GM23338 (cell line): ENCODE measurements at regions not wholly inside any gene's neighbourhood (a gene's known extent, or its start where the extent isn't known, plus 50 kb on each side); places are given as distances from the start of the nearest gene placed in this dataset.

Source experiments
- ATAC-seq: fragments of 200-7000 bp; cut with Tn5 transposase; 3 replicates; pipeline ENCODE4 v1.9.1; 2020
- DNase-seq: peaks from one replicate; pipeline ENCODE4 v3.0.0-alpha.2; 2015; ENCODE audit warnings: low spot score
- H2AFZ ChIP-seq: fragments of 200-600 bp; sonication (generic); 2 replicates; pipeline ENCODE4 v1.8.0; 2016; ENCODE audit warnings: antibody characterized with exemption, mild to moderate bottlenecking, moderate library complexity
- H3F3A ChIP-seq: fragments of 200-600 bp; sonication (generic); replicated peaks from 2 replicates; pipeline ENCODE4 v1.8.0; 2017; ENCODE audit warnings: antibody characterized with exemption, mixed run types, low read depth
- H3K27ac ChIP-seq: fragments of 200-600 bp; sonication (generic); 2 replicates; pipeline ENCODE4 v1.6.1; 2016; ENCODE audit warnings: low read depth
- H3K27me3 ChIP-seq: fragments of 200-600 bp; sonication (generic); 2 replicates; pipeline ENCODE4 v1.8.0; 2016; ENCODE audit warnings: mild to moderate bottlenecking, mixed run types, moderate library complexity; ENCODE audit not compliant: insufficient read depth
- H3K36me3 ChIP-seq: fragments of 200-600 bp; sonication (generic); 2 replicates; pipeline ENCODE4 v1.8.0; 2016; ENCODE audit warnings: mild to moderate bottlenecking; ENCODE audit not compliant: insufficient read depth
- H3K4me1 ChIP-seq: fragments of 200-600 bp; sonication (generic); 2 replicates; pipeline ENCODE4 v1.8.0; 2016; ENCODE audit warnings: mild to moderate bottlenecking, moderate library complexity; ENCODE audit not compliant: insufficient read depth
- H3K4me2 ChIP-seq: fragments of 200-600 bp; sonication (generic); 2 replicates; pipeline ENCODE4 v1.7.1; 2017; ENCODE audit warnings: mixed run types
- H3K4me3 ChIP-seq: fragments of 200-600 bp; sonication (generic); 2 replicates; pipeline ENCODE4 v1.6.1; 2016; ENCODE audit warnings: mixed run types
- H3K79me2 ChIP-seq: fragments of 200-600 bp; sonication (generic); replicated peaks from 2 replicates; pipeline ENCODE4 v1.8.0; 2017; ENCODE audit warnings: mild to moderate bottlenecking; ENCODE audit not compliant: insufficient read depth
- H3K9me2 ChIP-seq: fragments of 200-600 bp; sonication (generic); 2 replicates; pipeline ENCODE4 v1.8.0; 2017; ENCODE audit not compliant: insufficient read depth
- H4K20me1 ChIP-seq: fragments of 200-600 bp; sonication (generic); replicated peaks from 2 replicates; pipeline ENCODE4 v1.8.0; 2017; ENCODE audit warnings: mild to moderate bottlenecking; ENCODE audit not compliant: insufficient read depth
- H3K27ac Mint-ChIP-seq: 2 replicates; pipeline ENCODE4 v1.8.0; 2020; ENCODE audit warnings: inconsistent platforms, mild to moderate bottlenecking, moderate library complexity, mixed read lengths
- H3K27me3 Mint-ChIP-seq: 3 replicates; pipeline ENCODE4 v1.8.0; 2022; ENCODE audit warnings: low read depth, mild to moderate bottlenecking, moderate library complexity, mixed read lengths, inconsistent platforms; ENCODE audit not compliant: insufficient read depth, poor library complexity
- H3K36me3 Mint-ChIP-seq: 3 replicates; pipeline ENCODE4 v1.8.0; 2021; ENCODE audit warnings: low read depth, mild to moderate bottlenecking, inconsistent platforms, moderate library complexity, mixed read lengths
- H3K4me1 Mint-ChIP-seq: 3 replicates; pipeline ENCODE4 v1.8.0; 2020; ENCODE audit warnings: mild to moderate bottlenecking, inconsistent platforms, mixed read lengths
- H3K4me3 Mint-ChIP-seq: 3 replicates; pipeline ENCODE4 v1.8.0; 2021; ENCODE audit warnings: moderate library complexity, mild to moderate bottlenecking, inconsistent platforms, mixed read lengths
- H3K9me3 Mint-ChIP-seq: 3 replicates; pipeline ENCODE4 v1.8.0; 2020; ENCODE audit warnings: moderate library complexity, mild to moderate bottlenecking, inconsistent platforms, mixed read lengths
- CTCF ChIP-seq, 2 experiments: fragments of 200-600 bp in 1 of 2; sonication (generic) in 1 of 2; conservative IDR thresholded peaks; 2 replicates each; pipeline versions ENCODE4 v1.5.1 to v1.6.1; 2016 to 2017; ENCODE audit warnings: antibody characterized with exemption in 2 of 2, low read depth in 2 of 2, mild to moderate bottlenecking in 2 of 2, moderate library complexity in 1 of 2
- ETS1 ChIP-seq: IDR thresholded peaks from 2 replicates; pipeline ENCODE4 v1.6.1; 2016; ENCODE audit warnings: antibody characterized with exemption
- EZH2 ChIP-seq: fragments of 200-600 bp; sonication (generic); IDR thresholded peaks from one replicate; pipeline ENCODE4 v1.8.0; 2017; ENCODE audit warnings: antibody characterized with exemption, mild to moderate bottlenecking, low read depth; ENCODE audit not compliant: unreplicated experiment
- EZH2phosphoT487 ChIP-seq: fragments of 200-600 bp; sonication (generic); IDR thresholded peaks from one replicate; pipeline ENCODE4 v1.8.1; 2018; ENCODE audit warnings: antibody characterized with exemption; ENCODE audit not compliant: unreplicated experiment
- NANOG ChIP-seq: IDR thresholded peaks from 2 replicates; pipeline ENCODE4 v1.6.1; 2016; ENCODE audit warnings: antibody characterized with exemption, borderline replicate concordance
- POLR2AphosphoS5 ChIP-seq: IDR thresholded peaks from 2 replicates; pipeline ENCODE4 v1.6.1; 2016; ENCODE audit warnings: antibody characterized with exemption, low read depth
- REST ChIP-seq: IDR thresholded peaks from one replicate; pipeline ENCODE4 v1.6.1; 2018; ENCODE audit warnings: antibody characterized with exemption; ENCODE audit not compliant: unreplicated experiment
- ZNF114 ChIP-seq: fragments of 250-450 bp; sonication (Bioruptor Pico); IDR thresholded peaks from 2 replicates; pipeline ENCODE4 v1.5.0; 2020; ENCODE audit warnings: mild to moderate bottlenecking, moderate library complexity
- ZNF331 ChIP-seq: fragments of 250-450 bp; sonication (Bioruptor Pico); IDR thresholded peaks from 2 replicates; pipeline ENCODE4 v1.5.0; 2020; ENCODE audit warnings: low read depth, mild to moderate bottlenecking, moderate library complexity

- H4K20me1 ChIP-seq = no peaks in the 10 kb centered on the region
- no peak overlapping the region for H3K27ac ChIP-seq
- H3K4me2 ChIP-seq = no peak overlapping the region
- no peaks in the 10 kb centered on the region; the same call in 2 of the 3 replicates for H3K4me1 Mint-ChIP-seq
- ATAC-seq (peak; percentile 32; the same call in 1 of the 3 replicates), DNase-seq (no peak)
- no peaks in the 10 kb centered on the region for H3K27me3 ChIP-seq
- H3F3A ChIP-seq = no peaks in the 10 kb centered on the region
- H3K4me3 ChIP-seq = no peak overlapping the region
- H3K27ac Mint-ChIP-seq = no peak overlapping the region
- H2AFZ ChIP-seq = no peak overlapping the region
- H3K4me1 ChIP-seq = no peaks in the 10 kb centered on the region
- H3K9me2 ChIP-seq = no peaks in the 10 kb centered on the region
- no peaks in the 10 kb centered on the region for H3K9me3 Mint-ChIP-seq
- TF ChIP-seq POLR2AphosphoS5 = no peak
- TF ChIP-seq NANOG = no peak
- TF ChIP-seq EZH2 = no peak
- no peak for TF ChIP-seq ETS1
- no peak for TF ChIP-seq EZH2phosphoT487
- no peak for TF ChIP-seq ZNF331 (CRISPR knock-in tag)
- no peak for TF ChIP-seq CTCF (conservative IDR thresholded peaks at IDR 0.05; ENCODE audit: low read depth in 2 of 2)
- no peak for TF ChIP-seq ZNF114
- no peak for TF ChIP-seq REST
- H3K79me2 ChIP-seq = no peaks in the 10 kb centered on the region
- H3K27me3 Mint-ChIP-seq = no peaks in the 10 kb centered on the region
- no peaks in the 10 kb centered on the region for H3K36me3 Mint-ChIP-seq
- no peak overlapping the region for H3K4me3 Mint-ChIP-seq
- no peaks in the 10 kb centered on the region for H3K36me3 ChIP-seq
Observed at GRCh38 chr2:9720352-9721093, 89.7 kb upstream of the YWHAQ start.
